AG04450 (cell line): ENCODE measurements at regions not wholly inside any gene's neighbourhood (a gene's known extent, or its start where the extent isn't known, plus 50 kb on each side); places are given as distances from the start of the nearest gene placed in this dataset.
"Not testable (repeated sequence)": the region's sequence is repeated elsewhere in the genome, so short reads cannot be mapped to it uniquely, and the experiment has no call there.

Experiments
- CTCF ChIA-PET: fragments of 300-600, 350-600 bp; formaldehyde crosslinking; extraction: SDS; loops from one replicate; lab custom pipeline; 2022; ENCODE audit warnings: antibody characterized with exemption, inconsistent platforms; lab: Charles Lee
- POLR2A ChIA-PET: fragments of 350-600 bp; formaldehyde crosslinking; extraction: SDS; loops from one replicate; lab custom pipeline; 2021; ENCODE audit warnings: antibody characterized with exemption, inconsistent platforms; lab: Yijun Ruan, JAX
- DNase-seq: peaks from one replicate; pipeline ENCODE4 v3.0.0-alpha.2; 2011; ENCODE audit warnings: low read depth, low spot score
- H3K27ac ChIP-seq: one replicate; pipeline ENCODE4 v1.5.1; 2012; ENCODE audit warnings: low read depth, low read length, control low read depth
- H3K27me3 ChIP-seq: one replicate; pipeline ENCODE4 v1.6.0; 2012; ENCODE audit warnings: low read length; ENCODE audit not compliant: control insufficient read depth, insufficient read depth
- H3K4me3 ChIP-seq: 2 replicates; pipeline ENCODE4 v1.5.1; 2011; ENCODE audit warnings: mild to moderate bottlenecking, low read depth, low read length, control low read depth
- H3K9me3 ChIP-seq: 2 replicates; pipeline ENCODE4 v1.5.1; 2012; ENCODE audit warnings: low read length; ENCODE audit not compliant: control insufficient read depth, insufficient read depth
- CTCF ChIP-seq: IDR thresholded peaks from 2 replicates; pipeline ENCODE4 v1.5.1; 2011; ENCODE audit warnings: low read depth, low read length, control low read depth, inconsistent platforms

- CTCF ChIA-PET: no interaction called here
- POLR2A ChIA-PET: no interaction called here
- DNase-seq: no peak
- Histone ChIP-seq H3K9me3 (no peaks in the 10 kb centered on the region), H3K4me3 (no peak overlapping the region), H3K27me3 (no peaks in the 10 kb centered on the region), H3K27ac (no peak overlapping the region)
- no peak for TF ChIP-seq CTCF
Observed at GRCh38 chr4:84254537-84254936, 244.6 kb downstream of the NKX6-1 start.

- DNase-seq: no peak
- Histone ChIP-seq H3K9me3 (no peaks in the 10 kb centered on the region), H3K27ac (no peak overlapping the region), H3K4me3 (no peak overlapping the region), H3K27me3 (no peaks in the 10 kb centered on the region)
- ChIA-PET POLR2A (no interaction called here), CTCF (interaction anchor here (0.6 to 1.1 kb wide), 2 partner anchors 283 to 478 kb away, joined by 3 read pairs; no protein-coding TSS in a partner anchor)
- TF ChIP-seq CTCF: no peak
Observed at GRCh38 chr4:84249521-84249920, 249.6 kb downstream of the NKX6-1 start.

- CTCF ChIA-PET, DNase-seq, H3K27me3 ChIP-seq, POLR2A ChIA-PET, H3K4me3 ChIP-seq, H3K9me3 ChIP-seq, H3K27ac ChIP-seq: not testable (repeated sequence)
Observed at GRCh38 chr4:84245042-84245441, 254.1 kb downstream of the NKX6-1 start.

GRCh38 chr4:84244346-84244801 lies 254.7 kb downstream of the NKX6-1 start:
- POLR2A ChIA-PET, H3K27ac ChIP-seq, DNase-seq, H3K9me3 ChIP-seq, H3K4me3 ChIP-seq, H3K27me3 ChIP-seq: not testable (repeated sequence)
- CTCF ChIA-PET: interaction anchor here (1.6 kb wide), 1 partner anchor 7 kb away, joined by 3 read pairs; no protein-coding TSS in a partner anchor

- DNase-seq: no peak
- no peak overlapping the region for H3K27ac ChIP-seq
- ChIA-PET POLR2A (no interaction called here), CTCF (interaction anchor here (1.6 kb wide), 1 partner anchor 8 kb away, joined by 3 read pairs; no protein-coding TSS in a partner anchor)
- no peak for TF ChIP-seq CTCF
- no peaks in the 10 kb centered on the region; the same call in 1 of the 2 replicates for H3K9me3 ChIP-seq
- no peak overlapping the region for H3K4me3 ChIP-seq
- H3K27me3 ChIP-seq: no peaks in the 10 kb centered on the region
Observed at GRCh38 chr4:84243685-84244084, 255.4 kb downstream of the NKX6-1 start.

GRCh38 chr4:84239278-84239845 lies 259.7 kb downstream of the NKX6-1 start:
- no peak for DNase-seq
- no peaks in the 10 kb centered on the region for H3K27me3 ChIP-seq
- no peak overlapping the region for H3K27ac ChIP-seq
- ChIA-PET POLR2A (no interaction called here), CTCF (interaction anchor here (1.3 kb wide), 1 partner anchor 469 kb away, joined by 3 read pairs; no protein-coding TSS in a partner anchor)
- H3K9me3 ChIP-seq: no peaks in the 10 kb centered on the region; the same call in 1 of the 2 replicates
- no peak overlapping the region for H3K4me3 ChIP-seq
- no peak for TF ChIP-seq CTCF
